HL-60 (cell line): ENCODE measurements at regions not wholly inside any gene's neighbourhood (a gene's known extent, or its start where the extent isn't known, plus 50 kb on each side); places are given as distances from the start of the nearest gene placed in this dataset.
"Not testable (repeated sequence)": the region's sequence is repeated elsewhere in the genome, so short reads cannot be mapped to it uniquely, and the experiment has no call there.

Experiments used
- DNase-seq, 2 experiments: peaks; one replicate each; pipeline ENCODE4 v3.0.0-alpha.2; 2010 to 2020; ENCODE audit warnings: low read depth in 1 of 2, low spot score in 1 of 2
- H3K27ac ChIP-seq: fragments of 250-450 bp; sonication (Bioruptor Pico); replicated peaks from 2 replicates; pipeline ENCODE4 v1.5.1; 2020; ENCODE audit warnings: mild to moderate bottlenecking, moderate library complexity
- H3K27me3 ChIP-seq: fragments of 250-450 bp; sonication (Bioruptor Pico); 2 replicates; pipeline ENCODE4 v1.5.1; 2021; ENCODE audit warnings: mild to moderate bottlenecking, moderate library complexity; ENCODE audit not compliant: insufficient read depth, poor library complexity, severe bottlenecking
- H3K4me3 ChIP-seq: replicated peaks from 2 replicates; pipeline ENCODE4 v1.5.1; 2011; ENCODE audit warnings: mild to moderate bottlenecking, control low read depth, low read length; ENCODE audit not compliant: insufficient read depth
- GABPA ChIP-seq: IDR thresholded peaks from 2 replicates; pipeline ENCODE4 v1.6.1; 2012; ENCODE audit warnings: low read depth
- POLR2AphosphoS5 ChIP-seq: IDR thresholded peaks from 2 replicates; pipeline ENCODE4 v1.6.1; 2012; ENCODE audit warnings: low read depth
- SPI1 ChIP-seq: IDR thresholded peaks from 2 replicates; pipeline ENCODE4 v1.6.1; 2012; ENCODE audit warnings: low read depth, mild to moderate bottlenecking, borderline replicate concordance
- TF ChIP-seq, protein P1 (sequence below): IDR thresholded peaks from one replicate; pipeline ENCODE4 v1.5.1; 2011; ENCODE audit warnings: low read length, control low read depth, inconsistent platforms; ENCODE audit not compliant: insufficient read depth
- TF ChIP-seq, protein P2 (sequence below): IDR thresholded peaks from 2 replicates; pipeline ENCODE4 v1.6.1; 2012; ENCODE audit warnings: low read depth; ENCODE audit not compliant: insufficient replicate concordance

DNA sequence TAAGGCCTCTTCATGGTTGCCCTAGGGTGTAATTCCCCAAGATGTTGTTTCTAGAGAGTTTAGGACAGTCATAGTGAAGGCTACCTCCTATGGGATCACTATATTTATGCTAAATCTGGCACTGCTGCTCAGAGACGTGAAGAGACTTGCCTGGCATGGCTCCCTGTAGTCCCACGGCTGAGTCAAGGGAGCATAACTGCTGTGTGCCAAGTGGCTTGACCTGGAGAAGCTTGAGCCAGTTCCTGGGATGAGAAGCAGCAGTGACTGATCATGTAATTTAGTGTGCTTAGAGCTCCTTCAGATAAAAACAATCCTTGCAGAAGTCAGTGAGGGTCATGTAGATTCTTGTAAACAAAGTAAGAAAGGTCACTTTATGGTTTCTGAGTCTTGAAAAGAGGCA lies 68.9 kb upstream of the TSPAN2 start:
- H3K27ac ChIP-seq: no peak overlapping the region
- no peaks in the 10 kb centered on the region for H3K27me3 ChIP-seq
- TF ChIP-seq, protein P1, sequence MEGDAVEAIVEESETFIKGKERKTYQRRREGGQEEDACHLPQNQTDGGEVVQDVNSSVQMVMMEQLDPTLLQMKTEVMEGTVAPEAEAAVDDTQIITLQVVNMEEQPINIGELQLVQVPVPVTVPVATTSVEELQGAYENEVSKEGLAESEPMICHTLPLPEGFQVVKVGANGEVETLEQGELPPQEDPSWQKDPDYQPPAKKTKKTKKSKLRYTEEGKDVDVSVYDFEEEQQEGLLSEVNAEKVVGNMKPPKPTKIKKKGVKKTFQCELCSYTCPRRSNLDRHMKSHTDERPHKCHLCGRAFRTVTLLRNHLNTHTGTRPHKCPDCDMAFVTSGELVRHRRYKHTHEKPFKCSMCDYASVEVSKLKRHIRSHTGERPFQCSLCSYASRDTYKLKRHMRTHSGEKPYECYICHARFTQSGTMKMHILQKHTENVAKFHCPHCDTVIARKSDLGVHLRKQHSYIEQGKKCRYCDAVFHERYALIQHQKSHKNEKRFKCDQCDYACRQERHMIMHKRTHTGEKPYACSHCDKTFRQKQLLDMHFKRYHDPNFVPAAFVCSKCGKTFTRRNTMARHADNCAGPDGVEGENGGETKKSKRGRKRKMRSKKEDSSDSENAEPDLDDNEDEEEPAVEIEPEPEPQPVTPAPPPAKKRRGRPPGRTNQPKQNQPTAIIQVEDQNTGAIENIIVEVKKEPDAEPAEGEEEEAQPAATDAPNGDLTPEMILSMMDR: no peak
- DNase-seq: no peak
- H3K4me3 ChIP-seq: no peak overlapping the region

DNA sequence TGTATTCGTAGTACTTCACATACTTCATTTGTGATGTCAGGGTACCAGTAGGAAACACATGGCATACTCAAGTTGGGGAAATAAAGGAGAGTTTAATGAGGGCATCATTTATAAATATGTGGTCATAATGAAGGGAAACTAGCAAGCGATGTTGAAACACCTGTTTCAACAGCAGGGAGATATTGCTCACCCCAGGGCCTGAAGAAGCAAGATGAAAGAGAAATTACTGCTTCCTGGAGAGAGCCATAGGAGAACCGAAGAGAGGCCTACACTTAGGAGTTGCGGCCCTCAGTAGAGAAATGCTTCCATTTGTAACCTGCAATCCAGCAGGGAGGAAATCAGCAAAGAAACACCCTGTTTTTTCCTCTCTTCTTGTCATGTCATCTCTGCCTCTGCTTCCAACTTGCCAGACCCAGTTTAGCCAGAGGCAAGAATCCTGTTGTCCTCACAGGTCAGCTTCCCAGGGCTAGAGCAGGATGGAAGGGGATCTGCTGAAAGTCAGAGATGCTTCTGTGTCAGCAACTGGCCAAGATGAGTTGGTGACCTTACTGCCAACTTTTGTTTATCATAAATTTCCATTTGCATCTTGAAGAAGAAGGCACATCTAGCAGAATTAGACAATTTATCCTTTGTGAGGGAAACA lies 67.6 kb upstream of the TSPAN2 start:
- no peak for DNase-seq
- no peaks in the 10 kb centered on the region for H3K27me3 ChIP-seq
- H3K27ac ChIP-seq: no peak overlapping the region
- no peak for TF ChIP-seq POLR2AphosphoS5
- H3K4me3 ChIP-seq: no peak overlapping the region

DNA sequence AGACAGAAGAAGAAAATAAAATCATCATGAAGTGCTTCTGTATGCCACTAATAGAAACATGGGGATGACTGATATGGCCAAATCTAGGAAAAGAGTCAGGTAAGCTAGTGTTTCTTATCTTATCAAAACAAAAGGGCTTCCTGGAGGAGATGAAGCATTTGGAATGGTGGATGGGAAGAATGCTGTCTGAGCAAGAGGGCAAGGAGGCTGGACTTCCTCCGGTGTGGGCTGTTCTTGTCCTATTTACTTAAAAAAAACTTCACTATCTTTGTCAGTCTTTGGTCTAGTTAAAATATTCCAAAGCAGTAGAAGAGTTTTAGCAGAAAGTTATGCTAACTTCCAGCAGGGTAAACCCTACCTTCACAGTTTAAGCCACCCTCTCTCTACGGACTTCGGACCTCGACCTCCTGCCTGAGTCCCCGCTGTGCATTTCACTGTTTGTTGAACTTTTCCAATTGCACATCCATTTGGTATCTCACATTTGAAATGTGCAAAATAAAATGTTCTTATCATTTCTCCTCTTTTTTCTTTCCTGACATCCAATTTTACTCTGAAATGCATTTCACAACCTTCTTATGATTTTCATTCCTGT lies 64.8 kb upstream of the TSPAN2 start:
- H3K27ac ChIP-seq: no peak overlapping the region

DNA sequence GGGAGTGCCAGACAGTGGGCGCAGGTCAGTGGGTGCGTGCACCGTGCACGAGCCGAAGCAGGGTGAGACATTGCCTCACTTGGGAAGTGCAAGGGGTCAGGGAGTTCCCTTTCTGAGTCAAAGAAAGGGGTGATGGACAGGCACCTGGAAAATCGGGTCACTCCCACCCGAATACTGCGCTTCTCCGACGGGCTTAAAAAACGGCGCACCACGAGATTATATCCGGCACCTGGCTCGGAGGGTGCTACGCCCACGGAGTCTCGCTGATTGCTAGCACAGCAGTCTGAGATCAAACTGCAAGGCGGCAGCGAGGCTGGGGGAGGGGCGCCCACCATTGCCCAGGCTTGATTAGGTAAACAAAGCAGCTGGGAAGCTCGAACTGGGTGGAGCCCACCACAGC lies 58.6 kb upstream of the TSPAN2 start:
- H3K27ac ChIP-seq, H3K4me3 ChIP-seq, DNase-seq: not testable (repeated sequence)
- peaks cover 18% of the 10 kb centered on the region for H3K27me3 ChIP-seq

More for the DNA sequence above, 64.8 kb upstream of the TSPAN2 start:
- TF ChIP-seq, protein P1: no peak
- TF ChIP-seq, protein P2, sequence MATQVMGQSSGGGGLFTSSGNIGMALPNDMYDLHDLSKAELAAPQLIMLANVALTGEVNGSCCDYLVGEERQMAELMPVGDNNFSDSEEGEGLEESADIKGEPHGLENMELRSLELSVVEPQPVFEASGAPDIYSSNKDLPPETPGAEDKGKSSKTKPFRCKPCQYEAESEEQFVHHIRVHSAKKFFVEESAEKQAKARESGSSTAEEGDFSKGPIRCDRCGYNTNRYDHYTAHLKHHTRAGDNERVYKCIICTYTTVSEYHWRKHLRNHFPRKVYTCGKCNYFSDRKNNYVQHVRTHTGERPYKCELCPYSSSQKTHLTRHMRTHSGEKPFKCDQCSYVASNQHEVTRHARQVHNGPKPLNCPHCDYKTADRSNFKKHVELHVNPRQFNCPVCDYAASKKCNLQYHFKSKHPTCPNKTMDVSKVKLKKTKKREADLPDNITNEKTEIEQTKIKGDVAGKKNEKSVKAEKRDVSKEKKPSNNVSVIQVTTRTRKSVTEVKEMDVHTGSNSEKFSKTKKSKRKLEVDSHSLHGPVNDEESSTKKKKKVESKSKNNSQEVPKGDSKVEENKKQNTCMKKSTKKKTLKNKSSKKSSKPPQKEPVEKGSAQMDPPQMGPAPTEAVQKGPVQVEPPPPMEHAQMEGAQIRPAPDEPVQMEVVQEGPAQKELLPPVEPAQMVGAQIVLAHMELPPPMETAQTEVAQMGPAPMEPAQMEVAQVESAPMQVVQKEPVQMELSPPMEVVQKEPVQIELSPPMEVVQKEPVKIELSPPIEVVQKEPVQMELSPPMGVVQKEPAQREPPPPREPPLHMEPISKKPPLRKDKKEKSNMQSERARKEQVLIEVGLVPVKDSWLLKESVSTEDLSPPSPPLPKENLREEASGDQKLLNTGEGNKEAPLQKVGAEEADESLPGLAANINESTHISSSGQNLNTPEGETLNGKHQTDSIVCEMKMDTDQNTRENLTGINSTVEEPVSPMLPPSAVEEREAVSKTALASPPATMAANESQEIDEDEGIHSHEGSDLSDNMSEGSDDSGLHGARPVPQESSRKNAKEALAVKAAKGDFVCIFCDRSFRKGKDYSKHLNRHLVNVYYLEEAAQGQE: no peak
- TF ChIP-seq POLR2AphosphoS5: no peak
- no peak for TF ChIP-seq GABPA
- no peak for TF ChIP-seq SPI1
- H3K4me3 ChIP-seq: no peak overlapping the region
- H3K27me3 ChIP-seq: no peaks in the 10 kb centered on the region
- DNase-seq: no peak

DNA sequence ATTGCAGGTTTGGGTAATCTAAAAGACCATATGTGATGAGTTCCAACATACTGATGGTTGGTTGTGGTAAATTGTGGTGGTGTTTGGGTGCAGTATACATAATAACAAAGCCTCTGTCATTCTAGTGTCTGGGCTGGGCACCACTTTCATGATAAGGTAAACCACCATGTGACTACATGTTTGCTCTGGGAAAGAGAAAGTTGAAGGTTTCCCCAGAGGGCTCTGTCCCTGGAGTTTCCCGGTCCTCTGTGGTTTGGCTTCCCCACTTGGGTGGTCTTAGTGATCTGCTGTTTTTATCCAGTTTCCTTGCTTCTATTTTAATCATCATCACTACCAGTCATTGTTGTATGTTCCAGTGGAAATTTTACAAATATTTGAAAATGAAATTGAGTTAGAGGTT lies 55.9 kb upstream of the TSPAN2 start:
- TF ChIP-seq SPI1: no peak
- TF ChIP-seq, protein P2: no peak
- Histone ChIP-seq H3K27me3 (peaks cover 23% of the 10 kb centered on the region), H3K4me3 (no peak overlapping the region), H3K27ac (no peak overlapping the region)
- DNase-seq: no peak
